B cell (primary cell): ENCODE measurements at regions not wholly inside any gene's neighbourhood (a gene's known extent, or its start where the extent isn't known, plus 50 kb on each side); places are given as distances from the start of the nearest gene placed in this dataset.
"Not testable (repeated sequence)": the region's sequence is repeated elsewhere in the genome, so short reads cannot be mapped to it uniquely, and the experiment has no call there.

ENCODE experiments used
- ATAC-seq: fragments of 200-7000 bp; cut with Tn5 transposase; one replicate; pipeline ENCODE4 v1.10.0; 2021; ENCODE audit warnings: low read depth, mild to moderate bottlenecking, moderate number of reproducible peaks, moderate library complexity
- CTCF ChIA-PET: fragments of 350-600 bp; sonication (Branson Sonifier 250); formaldehyde crosslinking; loops from one replicate; lab custom pipeline; 2021; ENCODE audit warnings: antibody characterized with exemption, inconsistent platforms; lab: Charles Lee
- POLR2A ChIA-PET: fragments of 350-600 bp; sonication (Branson Sonifier 250); formaldehyde crosslinking; loops from one replicate; lab custom pipeline; 2021; ENCODE audit warnings: antibody characterized with exemption; lab: Charles Lee
- DNase-seq: peaks from one replicate; pipeline ENCODE4 v3.0.0; 2013
- H2AFZ ChIP-seq: 2 replicates; pipeline ENCODE4 v1.6.1; 2012; ENCODE audit warnings: mild to moderate bottlenecking, low read depth, low read length; ENCODE audit not compliant: insufficient read depth, poor library complexity, severe bottlenecking
- H3K27ac ChIP-seq, 2 donors: 1 replicate in 1 of 2; 2 replicates in 1 of 2; pipeline ENCODE4 v1.5.1; 2012 to 2013; ENCODE audit warnings: low read length in 2 of 2, mild to moderate bottlenecking in 2 of 2, moderate library complexity in 1 of 2
- H3K27me3 ChIP-seq, 4 experiments: fragments of 200-600 bp in 1 of 4; sonication (generic) in 1 of 4; replicated peaks in 1 of 4; 1 replicate in 2 of 4; 2 replicates in 2 of 4; pipeline versions ENCODE4 v1.6.1 to v1.7.0; 2013 to 2016; ENCODE audit warnings: low read length in 3 of 4, mild to moderate bottlenecking in 2 of 4, mixed read lengths in 1 of 4, moderate library complexity in 1 of 4; ENCODE audit not compliant: insufficient read depth in 4 of 4, control insufficient read depth in 3 of 4; ENCODE audit errors: control extremely low read depth in 1 of 4
- H3K36me3 ChIP-seq, 2 experiments: replicated peaks in 1 of 2; 1 replicate in 1 of 2; 2 replicates in 1 of 2; pipeline versions ENCODE4 v1.6.1 to v1.7.1; 2013; ENCODE audit warnings: low read length in 1 of 2; ENCODE audit not compliant: insufficient read depth in 2 of 2, control insufficient read depth in 1 of 2; ENCODE audit errors: control extremely low read depth in 1 of 2, extremely low read depth in 1 of 2
- H3K4me1 ChIP-seq, 2 donors: fragments of 200-600 bp in 1 of 2; sonication (generic) in 1 of 2; 1 replicate in 1 of 2; 2 replicates in 1 of 2; pipeline versions ENCODE4 v1.5.1 to v1.6.1; 2013 to 2017; ENCODE audit warnings: low read length in 2 of 2; ENCODE audit not compliant: control insufficient read depth in 2 of 2, insufficient read depth in 2 of 2
- H3K4me2 ChIP-seq: replicated peaks from 2 replicates; pipeline ENCODE3; 2012; ENCODE audit warnings: mild to moderate bottlenecking, low read depth, low read length; ENCODE audit not compliant: poor library complexity, severe bottlenecking
- H3K4me3 ChIP-seq, 5 experiments: fragments of 200-600 bp in 1 of 5; sonication (generic) in 1 of 5; 1 replicate in 3 of 5; 2 replicates in 2 of 5; pipeline versions ENCODE4 v1.5.1 to v1.7.0; 2011 to 2016; ENCODE audit warnings: low read length in 4 of 5, mild to moderate bottlenecking in 4 of 5, low read depth in 2 of 5, control low read depth in 1 of 5, moderate library complexity in 1 of 5; ENCODE audit not compliant: insufficient read depth in 1 of 5; ENCODE audit errors: control extremely low read depth in 1 of 5, extremely low read depth in 1 of 5
- H3K79me2 ChIP-seq: fragments of 200-600 bp; sonication (generic); one replicate; pipeline ENCODE4 v1.6.0; 2016; ENCODE audit warnings: low read length; ENCODE audit not compliant: control insufficient read depth, insufficient read depth
- H3K9ac ChIP-seq: fragments of 200-600 bp; sonication (generic); 2 replicates; pipeline ENCODE4 v1.6.1; 2017; ENCODE audit warnings: mild to moderate bottlenecking, low read length, moderate library complexity
- H3K9me3 ChIP-seq, 3 donors: one replicate each; pipeline versions ENCODE4 v1.6.1 to v1.7.1; 2013; ENCODE audit warnings: low read length in 2 of 3; ENCODE audit not compliant: control insufficient read depth in 2 of 3, insufficient read depth in 1 of 3; ENCODE audit errors: control extremely low read depth in 1 of 3
- H4K20me1 ChIP-seq: 2 replicates; pipeline ENCODE4 v1.6.0; 2012; ENCODE audit warnings: mild to moderate bottlenecking, low read length; ENCODE audit not compliant: insufficient read depth, control insufficient read depth, poor library complexity, severe bottlenecking
- H3K27ac Mint-ChIP-seq: one replicate; pipeline ENCODE4 v1.8.0; 2021; ENCODE audit warnings: mixed read lengths
- H3K27me3 Mint-ChIP-seq: one replicate; pipeline ENCODE4 v1.8.0; 2021; ENCODE audit warnings: mixed read lengths
- H3K4me1 Mint-ChIP-seq: one replicate; pipeline ENCODE4 v1.8.0; 2021; ENCODE audit warnings: mixed read lengths
- H3K4me3 Mint-ChIP-seq: one replicate; pipeline ENCODE4 v1.8.0; 2021; ENCODE audit warnings: mixed read lengths
- H3K9me3 Mint-ChIP-seq: one replicate; pipeline ENCODE4 v1.8.0; 2022; ENCODE audit warnings: mixed read lengths; ENCODE audit not compliant: insufficient read depth
- EZH2 ChIP-seq: IDR thresholded peaks from 2 replicates; pipeline ENCODE4 v1.6.1; 2012; ENCODE audit warnings: borderline replicate concordance, low read depth, mild to moderate bottlenecking, moderate library complexity, low read length; ENCODE audit not compliant: insufficient read depth, poor library complexity, severe bottlenecking
- WGBS: methylation state at CpG from one replicate; pipeline ENCODE4 v1.1.5; 2013; ENCODE audit warnings: missing lambda C conversion rate; ENCODE audit not compliant: insufficient coverage; 5-methylcytosine and 5-hydroxymethylcytosine counted together
- intact Hi-C: fragments of 100-400 bp; cut with micrococcal nuclease; formaldehyde crosslinking; loops from one replicate; pipeline ENCODE4 v1.10.0; 2022
- TF ChIP-seq, protein P1 (sequence below): fragments of 200-600 bp; IDR thresholded peaks from one replicate; pipeline ENCODE4 v1.8.0; 2022; ENCODE audit warnings: antibody characterized with exemption, mild to moderate bottlenecking

DNA sequence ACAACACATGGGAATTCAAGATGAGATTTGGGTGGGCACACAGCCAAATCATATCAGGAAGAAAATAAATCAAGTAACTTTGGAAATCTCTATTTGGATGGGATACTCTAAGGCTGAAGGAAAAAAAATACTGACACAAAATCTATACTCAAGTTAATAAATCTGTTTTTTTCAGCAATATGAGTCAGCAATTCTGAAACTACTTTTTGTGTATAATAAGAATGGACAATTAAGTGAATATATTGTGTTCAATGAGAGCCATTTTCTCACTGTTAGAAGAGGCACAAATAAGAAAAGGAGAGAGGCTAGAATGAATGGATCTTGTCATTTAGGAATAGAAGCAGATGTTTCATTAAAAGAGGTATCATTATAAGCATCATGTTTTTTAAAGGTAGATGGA lies 651.0 kb downstream of the TAF11L14 start:
- no peak overlapping the region for H3K27ac ChIP-seq

DNA sequence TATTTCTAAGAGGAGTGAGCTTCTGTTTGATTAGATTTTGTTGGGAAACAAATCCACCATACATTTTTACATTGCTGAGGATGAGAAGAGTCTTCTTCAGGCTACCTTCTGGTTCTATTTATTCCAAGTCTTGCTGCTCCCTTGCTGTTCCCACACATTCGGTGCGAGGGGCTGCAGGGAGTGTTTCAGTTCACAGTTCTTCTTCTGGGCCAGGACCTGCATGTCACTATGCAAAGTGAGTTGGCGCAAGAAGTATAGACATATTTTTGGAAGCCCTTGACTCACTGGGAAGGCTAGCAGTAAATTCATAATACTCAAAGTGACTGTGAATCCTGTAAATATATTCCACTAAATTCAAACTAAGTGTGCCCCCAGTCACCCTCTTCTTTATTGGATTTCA lies 657.9 kb downstream of the TAF11L14 start:
- H3K36me3 ChIP-seq: no peaks in the 10 kb centered on the region
- H3K9me3 ChIP-seq: no peaks in the 10 kb centered on the region
- H3K27me3 Mint-ChIP-seq: peaks cover 6% of the 10 kb centered on the region
- H3K4me1 Mint-ChIP-seq: no peaks in the 10 kb centered on the region
- H3K4me3 ChIP-seq: no peak overlapping the region
- POLR2A ChIA-PET: no interaction called here
- DNase-seq: no peak
- H2AFZ ChIP-seq: no peak overlapping the region
- ATAC-seq: no peak
- H4K20me1 ChIP-seq: no peaks in the 10 kb centered on the region
- no peak overlapping the region for H3K9ac ChIP-seq
- H3K4me2 ChIP-seq: no peak overlapping the region
- no peak for TF ChIP-seq EZH2
- TF ChIP-seq, protein P1, sequence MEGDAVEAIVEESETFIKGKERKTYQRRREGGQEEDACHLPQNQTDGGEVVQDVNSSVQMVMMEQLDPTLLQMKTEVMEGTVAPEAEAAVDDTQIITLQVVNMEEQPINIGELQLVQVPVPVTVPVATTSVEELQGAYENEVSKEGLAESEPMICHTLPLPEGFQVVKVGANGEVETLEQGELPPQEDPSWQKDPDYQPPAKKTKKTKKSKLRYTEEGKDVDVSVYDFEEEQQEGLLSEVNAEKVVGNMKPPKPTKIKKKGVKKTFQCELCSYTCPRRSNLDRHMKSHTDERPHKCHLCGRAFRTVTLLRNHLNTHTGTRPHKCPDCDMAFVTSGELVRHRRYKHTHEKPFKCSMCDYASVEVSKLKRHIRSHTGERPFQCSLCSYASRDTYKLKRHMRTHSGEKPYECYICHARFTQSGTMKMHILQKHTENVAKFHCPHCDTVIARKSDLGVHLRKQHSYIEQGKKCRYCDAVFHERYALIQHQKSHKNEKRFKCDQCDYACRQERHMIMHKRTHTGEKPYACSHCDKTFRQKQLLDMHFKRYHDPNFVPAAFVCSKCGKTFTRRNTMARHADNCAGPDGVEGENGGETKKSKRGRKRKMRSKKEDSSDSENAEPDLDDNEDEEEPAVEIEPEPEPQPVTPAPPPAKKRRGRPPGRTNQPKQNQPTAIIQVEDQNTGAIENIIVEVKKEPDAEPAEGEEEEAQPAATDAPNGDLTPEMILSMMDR: no peak
- H3K79me2 ChIP-seq: no peaks in the 10 kb centered on the region
- WGBS: 80% methylated on average over 2 of the region's 3 CpGs
- CTCF ChIA-PET: interaction anchor here (0.6 to 0.7 kb wide), 2 partner anchors 16 to 163 kb away, joined by 3 read pairs; no protein-coding TSS in a partner anchor
- no peaks in the 10 kb centered on the region for H3K4me1 ChIP-seq
- no peaks in the 10 kb centered on the region for H3K9me3 Mint-ChIP-seq
- H3K27ac Mint-ChIP-seq: no peak overlapping the region
- H3K27me3 ChIP-seq: peaks cover 0 to 4% (median 0%) of the 10 kb centered on the region in 4 experiments
- no peak overlapping the region for H3K27ac ChIP-seq
- no peak overlapping the region for H3K4me3 Mint-ChIP-seq
- intact Hi-C loops: no loop called here

More for the DNA sequence above, 651.0 kb downstream of the TAF11L14 start:
- no peaks in the 10 kb centered on the region for H3K79me2 ChIP-seq
- TF ChIP-seq EZH2: no peak
- TF ChIP-seq, protein P1: no peak
- H4K20me1 ChIP-seq: no peaks in the 10 kb centered on the region
- H3K4me1 ChIP-seq: no peaks in the 10 kb centered on the region
- intact Hi-C loops: no loop called here
- H3K4me3 Mint-ChIP-seq: no peak overlapping the region
- no peak overlapping the region for H3K27ac Mint-ChIP-seq
- no peaks in the 10 kb centered on the region for H3K36me3 ChIP-seq
- no peak overlapping the region for H2AFZ ChIP-seq
- CTCF ChIA-PET: interaction anchor here (1.4 to 5.7 kb wide), 2 partner anchors 28 to 1070 kb away, joined by 7 to 41 read pairs; no protein-coding TSS in a partner anchor
- no peak overlapping the region for H3K4me3 ChIP-seq
- ATAC-seq (no peak), DNase-seq (no peak)
- peaks cover 0 to 3% (median 0%) of the 10 kb centered on the region in 4 experiments for H3K27me3 ChIP-seq
- POLR2A ChIA-PET: no interaction called here
- no peaks in the 10 kb centered on the region for H3K4me1 Mint-ChIP-seq
- peaks cover 0 to 3% (median 0%) of the 10 kb centered on the region in 3 donors for H3K9me3 ChIP-seq
- no peak overlapping the region for H3K4me2 ChIP-seq
- no peak overlapping the region for H3K9ac ChIP-seq
- H3K27me3 Mint-ChIP-seq: peaks cover 10% of the 10 kb centered on the region
- no peaks in the 10 kb centered on the region for H3K9me3 Mint-ChIP-seq

DNA sequence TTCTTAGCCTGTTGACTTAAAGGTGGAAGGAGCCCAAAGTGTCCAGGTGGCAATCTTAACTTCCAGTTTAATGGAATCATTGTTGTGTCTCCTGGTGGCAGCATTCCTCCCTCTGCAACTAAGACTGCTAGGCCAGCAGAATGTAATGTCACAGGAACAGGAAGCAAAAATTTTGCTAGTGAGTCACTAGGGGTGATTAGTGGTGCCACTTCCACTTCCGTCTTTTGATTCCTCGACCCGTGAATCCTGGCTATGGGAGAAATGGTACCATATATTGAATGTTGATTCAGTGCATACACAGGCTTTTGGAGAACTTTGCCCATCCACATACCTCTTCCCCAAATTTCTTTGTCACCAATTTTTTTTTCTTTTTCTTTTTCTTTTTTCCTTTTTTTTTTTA lies 661.4 kb downstream of the TAF11L14 start:
- H3K27me3 Mint-ChIP-seq, H3K9ac ChIP-seq, H3K4me3 ChIP-seq, H3K4me1 ChIP-seq, H3K4me1 Mint-ChIP-seq, H3K36me3 ChIP-seq, H3K27ac ChIP-seq, H3K4me3 Mint-ChIP-seq, POLR2A ChIA-PET, DNase-seq, H3K9me3 ChIP-seq, H2AFZ ChIP-seq, CTCF ChIA-PET, H3K4me2 ChIP-seq, H3K9me3 Mint-ChIP-seq, H3K27me3 ChIP-seq, intact Hi-C loops, H3K27ac Mint-ChIP-seq, ATAC-seq, H4K20me1 ChIP-seq, H3K79me2 ChIP-seq: not testable (repeated sequence)
- no CpG with 5 or more reads among the region's 3 CpGs for WGBS
